Urinary bladder (tissue), 3 donors: ENCODE measurements at regions not wholly inside any gene's neighbourhood (a gene's known extent, or its start where the extent isn't known, plus 50 kb on each side); places are given as distances from the start of the nearest gene placed in this dataset.

Experiments used
- DNase-seq: peaks from one replicate; pipeline ENCODE4 v3.0.0-alpha.2; 2015; ENCODE audit errors: extremely low spot score
- H3K27ac ChIP-seq: one replicate; pipeline ENCODE4 v1.5.1; 2013; ENCODE audit warnings: low read depth, mild to moderate bottlenecking, moderate library complexity
- H3K36me3 ChIP-seq: one replicate; pipeline ENCODE4 v1.6.1; 2013; ENCODE audit warnings: mild to moderate bottlenecking, moderate library complexity; ENCODE audit not compliant: insufficient read depth
- H3K4me1 ChIP-seq: one replicate; pipeline ENCODE4 v1.6.1; 2013; ENCODE audit warnings: mild to moderate bottlenecking, moderate library complexity; ENCODE audit not compliant: insufficient read depth
- H3K4me3 ChIP-seq: one replicate; pipeline ENCODE4 v1.5.1; 2013; ENCODE audit warnings: low read depth, low read length
- WGBS: extraction: QIAGEN DNeasy Blood & Tissue Kit; methylation state at CpG from one replicate; pipeline ENCODE4 v1.1.7; 2013; 5-methylcytosine and 5-hydroxymethylcytosine counted together
- donor health status: healthy with polysubstance abuse.
- donor health status: healthy.

DNA sequence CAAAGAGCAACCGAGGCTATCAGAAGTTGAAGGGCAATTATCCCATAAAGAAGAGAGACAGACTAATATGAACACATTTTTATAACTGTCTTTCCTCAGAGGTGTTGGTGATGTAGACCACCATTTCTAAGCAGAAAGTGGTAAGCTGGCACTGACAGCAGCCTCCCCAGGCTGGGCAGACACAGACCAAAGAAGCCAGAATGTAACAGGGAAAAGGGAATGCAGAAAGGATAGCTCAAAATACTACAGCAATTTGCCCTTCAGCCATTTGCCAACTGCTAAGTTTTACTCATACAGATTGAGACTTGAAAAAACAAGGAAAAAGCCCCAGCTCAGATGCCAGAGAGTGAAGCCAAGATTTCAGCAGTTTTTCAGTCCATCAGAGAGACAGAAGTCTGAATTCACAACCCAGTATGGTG, 73.5 kb upstream of the ABI3BP start:
- no peak overlapping the region for H3K4me3 ChIP-seq
- no peak for DNase-seq
- 28% methylated on average over 1 of the region's 1 CpG for WGBS
- no peaks in the 10 kb centered on the region for H3K36me3 ChIP-seq
- H3K4me1 ChIP-seq, result no peaks in the 10 kb centered on the region
- no peak overlapping the region for H3K27ac ChIP-seq

GRCh38 chr3:101065962-101066361, 72.7 kb upstream of the ABI3BP start:
- no peaks in the 10 kb centered on the region for H3K4me1 ChIP-seq

DNA sequence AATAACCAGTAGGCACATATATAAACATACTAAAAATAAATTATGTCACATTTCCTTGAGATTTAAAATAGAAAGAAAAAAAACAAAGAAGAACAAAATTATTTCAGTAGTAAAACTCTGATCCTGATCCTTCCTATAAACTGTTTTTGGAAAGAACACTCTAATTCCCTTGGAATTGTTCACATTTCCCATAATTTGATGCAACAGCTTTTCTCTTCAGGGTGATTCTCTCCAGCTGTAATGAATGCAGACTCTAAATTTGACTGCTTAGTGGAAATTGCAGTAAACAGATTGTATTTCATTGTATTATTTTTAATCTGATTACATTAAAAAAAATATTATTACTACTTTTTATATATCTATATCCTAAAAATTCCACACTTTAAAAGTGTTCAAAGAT, 70.2 kb upstream of the ABI3BP start:
- DNase-seq, result no peak
- no peaks in the 10 kb centered on the region for H3K4me1 ChIP-seq
- no peaks in the 10 kb centered on the region for H3K36me3 ChIP-seq

More at GRCh38 chr3:101065962-101066361, 72.7 kb upstream of the ABI3BP start:
- no peak for DNase-seq
- Histone ChIP-seq H3K36me3 (no peaks in the 10 kb centered on the region), H3K27ac (no peak overlapping the region), H3K4me3 (no peak overlapping the region)
- 53% methylated on average over 3 of the region's 3 CpGs for WGBS

DNA sequence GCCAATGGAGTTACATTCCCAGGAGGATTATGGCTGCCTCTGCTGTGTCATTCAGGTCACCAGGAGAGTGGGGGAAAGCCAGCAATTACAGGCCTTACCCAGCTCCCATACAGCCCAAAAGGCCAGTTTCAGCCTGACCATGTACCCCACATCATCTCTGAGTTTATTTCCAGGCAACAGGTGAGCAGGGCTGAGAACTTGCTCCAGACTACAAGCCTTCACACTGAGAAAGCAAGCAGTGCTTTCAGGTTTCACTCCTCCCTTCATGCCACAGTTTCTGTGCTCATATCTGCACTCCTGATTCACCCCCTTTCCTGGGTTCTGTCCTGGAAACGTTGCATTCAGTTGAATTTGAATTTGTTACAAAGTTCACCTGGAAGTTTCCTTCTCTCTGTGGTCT, 68.1 kb upstream of the ABI3BP start:
- Histone ChIP-seq H3K4me1 (no peaks in the 10 kb centered on the region), H3K36me3 (no peaks in the 10 kb centered on the region), H3K27ac (no peak overlapping the region), H3K4me3 (no peak overlapping the region)
- WGBS, result 55% methylated on average over 1 of the region's 1 CpG
- no peak for DNase-seq

More for the DNA sequence above, 70.2 kb upstream of the ABI3BP start:
- no peak overlapping the region for H3K27ac ChIP-seq
- no peak overlapping the region for H3K4me3 ChIP-seq

DNA sequence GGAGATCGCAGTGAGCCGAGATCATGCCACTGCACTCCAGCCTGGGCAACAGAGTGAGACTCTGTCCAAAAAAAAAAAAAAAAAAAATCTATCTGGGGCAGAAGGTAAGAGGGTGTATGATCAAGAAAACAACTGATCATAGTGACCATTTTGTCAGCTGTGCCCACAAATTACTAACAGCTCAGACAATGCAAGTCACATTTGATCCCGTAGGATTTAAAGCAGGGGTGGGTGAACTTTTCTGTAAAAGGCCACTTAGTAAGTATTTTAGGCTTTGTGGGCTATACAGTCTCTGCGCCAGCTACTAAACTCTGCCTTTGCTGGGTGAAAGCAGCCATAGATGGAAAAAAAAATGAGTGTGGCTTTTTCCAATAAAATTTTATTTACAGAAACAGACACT, 57.6 kb upstream of the ABI3BP start:
- DNase-seq, result no peak
- H3K4me1 ChIP-seq, result no peaks in the 10 kb centered on the region
- no peak overlapping the region for H3K27ac ChIP-seq
- no peak overlapping the region for H3K4me3 ChIP-seq
- H3K36me3 ChIP-seq, result no peaks in the 10 kb centered on the region
- WGBS, result 89% methylated on average over 4 of the region's 4 CpGs

DNA sequence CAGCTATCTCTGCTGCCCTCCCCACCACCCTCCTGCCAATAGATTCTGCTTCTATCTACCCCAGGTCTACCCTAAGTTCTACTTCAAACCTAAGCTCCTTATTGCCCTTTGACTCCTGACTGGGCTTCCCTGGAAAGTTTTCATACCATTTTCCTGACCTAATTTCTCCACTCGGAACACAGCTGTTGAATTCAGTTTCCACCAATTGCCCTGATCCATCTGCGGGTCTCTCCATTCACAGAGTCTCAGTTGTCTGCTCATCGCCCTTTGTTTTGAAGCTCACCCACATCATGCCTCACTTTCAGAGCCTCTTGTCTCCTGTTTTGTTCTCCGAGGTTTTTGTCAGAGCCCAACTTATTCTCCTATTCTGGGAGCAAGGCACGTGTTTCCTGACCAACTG, 56.8 kb upstream of the ABI3BP start:
- 67% methylated on average over 5 of the region's 5 CpGs for WGBS
- H3K27ac ChIP-seq, result no peak overlapping the region
- no peaks in the 10 kb centered on the region for H3K36me3 ChIP-seq
- no peak for DNase-seq
- no peaks in the 10 kb centered on the region for H3K4me1 ChIP-seq
- H3K4me3 ChIP-seq, result no peak overlapping the region

- H3K36me3 ChIP-seq, result no peaks in the 10 kb centered on the region
- no peak for DNase-seq
- no peak overlapping the region for H3K27ac ChIP-seq
- no peak overlapping the region for H3K4me3 ChIP-seq
- H3K4me1 ChIP-seq, result no peaks in the 10 kb centered on the region
Observed at GRCh38 chr3:101049532-101049931, 56.3 kb upstream of the ABI3BP start.

- Histone ChIP-seq H3K36me3 (no peaks in the 10 kb centered on the region), H3K4me3 (no peak overlapping the region), H3K4me1 (no peaks in the 10 kb centered on the region), H3K27ac (no peak overlapping the region)
- 44% methylated on average over 2 of the region's 2 CpGs for WGBS
- no peak for DNase-seq
Observed at GRCh38 chr3:101043687-101044078, 50.5 kb upstream of the ABI3BP start.

DNA sequence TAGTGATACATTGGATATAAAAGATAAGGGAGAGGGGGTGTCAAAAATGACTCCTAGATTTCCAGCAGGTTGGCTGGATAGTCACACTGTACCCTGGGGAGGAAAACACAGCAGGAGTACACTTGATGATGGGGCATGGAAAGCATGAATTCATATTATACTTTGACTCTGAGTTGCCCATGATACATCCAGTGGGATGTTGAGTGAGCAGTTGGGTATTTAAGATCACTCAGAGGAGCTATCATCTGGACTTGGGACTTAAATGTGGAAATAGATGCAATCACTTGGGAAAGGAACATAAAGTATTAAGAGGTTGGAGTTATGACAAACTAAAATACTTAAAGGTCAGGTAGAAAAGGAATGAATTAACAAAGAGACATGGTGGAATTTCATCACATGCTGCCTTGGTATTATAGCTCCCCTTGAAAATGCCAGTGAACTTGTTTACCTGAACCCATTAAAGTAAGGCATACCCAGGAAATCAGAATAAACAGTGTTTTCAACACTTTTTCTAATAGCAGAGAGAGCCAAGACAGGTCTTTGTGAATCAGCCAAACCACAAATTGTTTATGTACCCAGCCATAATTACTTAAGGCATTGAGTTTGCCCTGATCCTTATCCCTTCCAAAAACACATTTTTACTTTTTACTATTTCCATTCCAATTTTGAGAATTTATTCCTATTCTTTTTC, 49.9 kb upstream of the ABI3BP start:
- Histone ChIP-seq H3K4me3 (no peak overlapping the region), H3K27ac (no peak overlapping the region), H3K36me3 (no peaks in the 10 kb centered on the region), H3K4me1 (no peaks in the 10 kb centered on the region)
- no peak for DNase-seq
